ENCODE measurements at regions not wholly inside any gene's neighbourhood (a gene's known extent, or its start where the extent isn't known, plus 50 kb on each side); places are given as distances from the start of the nearest gene placed in this dataset.

- POLR2A ChIA-PET, result no interaction called here
- no peak overlapping the region for H3K4me3 ChIP-seq (ENCODE audit: control insufficient read depth in 1 of 2, extremely low read depth in 1 of 2, low read length in 1 of 2)
- H3K27ac ChIP-seq (ENCODE audit: low read length), result no peak overlapping the region
- Mint-ChIP-seq H3K27me3 (no peaks in the 10 kb centered on the region), H3K36me3 (no peaks in the 10 kb centered on the region), H3K27ac (no peak overlapping the region), H3K4me3 (no peak overlapping the region), H3K4me1 (no peaks in the 10 kb centered on the region), H3K9me3 (peaks cover 0 to 9% (median 4%) of the 10 kb centered on the region in 3 donors)
- ATAC-seq (replicated peaks in 1 of 4), result no peak
- no CpG with 5 or more reads among the region's 3 CpGs for WGBS (ENCODE audit: insufficient coverage)
- H3K36me3 ChIP-seq (ENCODE audit: control insufficient read depth in 2 of 2, extremely low read depth in 1 of 2, insufficient read depth in 1 of 2, low read length in 1 of 2), result no peaks in the 10 kb centered on the region
- no peak for DNase-seq
- H3K27me3 ChIP-seq (replicated peaks in 1 of 2; ENCODE audit: control insufficient read depth in 2 of 2, extremely low read depth in 1 of 2, insufficient read depth in 2 of 2, low read length in 1 of 2), result no peaks in the 10 kb centered on the region
- H3K9me3 ChIP-seq, result no peaks in the 10 kb centered on the region
- CTCF ChIA-PET, result interaction anchor here in 1 of 2 donors (0.6 kb wide), 1 partner anchor 22 kb away, joined by 3 read pairs; no protein-coding TSS in a partner anchor
- no peaks in the 10 kb centered on the region for H3K4me1 ChIP-seq (ENCODE audit: control insufficient read depth in 1 of 2, extremely low read depth in 1 of 2, insufficient read depth in 2 of 2, low read length in 2 of 2)
Observed at GRCh38 chr2:180419212-180419611, 412.1 kb upstream of the CWC22 start.

- Histone ChIP-seq H3K4me3 (ENCODE audit: control insufficient read depth in 1 of 2, extremely low read depth in 1 of 2, low read length in 1 of 2) (no peak overlapping the region), H3K4me1 (ENCODE audit: control insufficient read depth in 1 of 2, extremely low read depth in 1 of 2, insufficient read depth in 2 of 2, low read length in 2 of 2) (no peaks in the 10 kb centered on the region), H3K36me3 (ENCODE audit: control insufficient read depth in 2 of 2, extremely low read depth in 1 of 2, insufficient read depth in 1 of 2, low read length in 1 of 2) (no peaks in the 10 kb centered on the region), H3K27me3 (replicated peaks in 1 of 2; ENCODE audit: control insufficient read depth in 2 of 2, extremely low read depth in 1 of 2, insufficient read depth in 2 of 2, low read length in 1 of 2) (no peaks in the 10 kb centered on the region), H3K9me3 (no peaks in the 10 kb centered on the region), H3K27ac (ENCODE audit: low read length) (no peak overlapping the region)
- Mint-ChIP-seq H3K27me3 (no peaks in the 10 kb centered on the region), H3K4me3 (no peak overlapping the region), H3K36me3 (no peaks in the 10 kb centered on the region), H3K4me1 (no peaks in the 10 kb centered on the region), H3K27ac (no peak overlapping the region), H3K9me3 (peaks cover 0 to 9% (median 4%) of the 10 kb centered on the region in 3 donors)
- 84% methylated on average over 5 of the region's 6 CpGs for WGBS (ENCODE audit: insufficient coverage)
- DNase-seq, result no peak
- no peak for ATAC-seq (replicated peaks in 1 of 4)
- CTCF ChIA-PET, result no interaction called here
- POLR2A ChIA-PET, result interaction anchor here in 1 of 2 donors (0.6 kb wide), 1 partner anchor 645 kb away, joined by 8 read pairs; no protein-coding TSS in a partner anchor
Observed at GRCh38 chr2:180416627-180417026, 409.5 kb upstream of the CWC22 start.

DNA sequence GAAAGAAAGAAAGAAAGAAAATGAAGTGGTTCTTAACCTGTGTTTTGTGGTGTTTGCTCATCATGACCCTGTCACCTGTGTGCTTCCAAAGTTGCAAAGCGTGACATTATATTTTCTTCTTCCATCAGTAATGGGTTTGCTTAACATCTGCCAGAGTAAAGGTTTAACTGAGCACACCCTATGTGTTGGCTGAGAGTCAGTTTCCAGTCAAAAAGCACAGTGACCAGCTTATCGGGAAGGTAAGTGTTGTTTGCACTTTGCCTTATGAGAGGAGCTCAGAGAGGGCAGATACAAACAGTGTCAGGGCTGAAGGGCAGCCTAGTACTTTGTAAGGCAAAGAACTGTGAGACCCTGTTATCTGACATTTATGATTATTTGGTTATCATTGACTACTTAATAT lies 406.2 kb upstream of the CWC22 start:
- Histone ChIP-seq H3K4me3 (ENCODE audit: control insufficient read depth in 1 of 2, extremely low read depth in 1 of 2, low read length in 1 of 2) (no peak overlapping the region), H3K4me1 (ENCODE audit: control insufficient read depth in 1 of 2, extremely low read depth in 1 of 2, insufficient read depth in 2 of 2, low read length in 2 of 2) (no peaks in the 10 kb centered on the region), H3K36me3 (ENCODE audit: control insufficient read depth in 2 of 2, extremely low read depth in 1 of 2, insufficient read depth in 1 of 2, low read length in 1 of 2) (no peaks in the 10 kb centered on the region), H3K9me3 (no peaks in the 10 kb centered on the region), H3K27me3 (replicated peaks in 1 of 2; ENCODE audit: control insufficient read depth in 2 of 2, extremely low read depth in 1 of 2, insufficient read depth in 2 of 2, low read length in 1 of 2) (no peaks in the 10 kb centered on the region), H3K27ac (ENCODE audit: low read length) (no peak overlapping the region)
- no peak for DNase-seq
- Mint-ChIP-seq H3K27me3 (no peaks in the 10 kb centered on the region), H3K9me3 (no peaks in the 10 kb centered on the region), H3K27ac (no peak overlapping the region), H3K36me3 (no peaks in the 10 kb centered on the region), H3K4me3 (no peak overlapping the region), H3K4me1 (no peaks in the 10 kb centered on the region)
- CTCF ChIA-PET, result no interaction called here
- POLR2A ChIA-PET, result interaction anchor here in 1 of 2 donors (0.7 kb wide), 1 partner anchor 13 kb away, joined by 9 read pairs; no protein-coding TSS in a partner anchor
- ATAC-seq (replicated peaks in 1 of 4), result no peak
- WGBS (ENCODE audit: insufficient coverage), result no CpG with 5 or more reads among the region's 2 CpGs

- no peak overlapping the region for H3K27ac ChIP-seq (ENCODE audit: low read length)
- no CpG with 5 or more reads among the region's 4 CpGs for WGBS (ENCODE audit: insufficient coverage)
- Mint-ChIP-seq H3K27me3 (no peaks in the 10 kb centered on the region), H3K4me1 (no peaks in the 10 kb centered on the region), H3K4me3 (no peak overlapping the region), H3K9me3 (no peaks in the 10 kb centered on the region), H3K36me3 (no peaks in the 10 kb centered on the region), H3K27ac (no peak overlapping the region)
- DNase-seq, result no peak
- no peaks in the 10 kb centered on the region for H3K9me3 ChIP-seq
- H3K36me3 ChIP-seq (ENCODE audit: control insufficient read depth in 2 of 2, extremely low read depth in 1 of 2, insufficient read depth in 1 of 2, low read length in 1 of 2), result no peaks in the 10 kb centered on the region
- ChIA-PET CTCF (interaction anchor here in 1 of 2 donors (0.5 kb wide), 1 partner anchor 15 kb away, joined by 6 read pairs; no protein-coding TSS in a partner anchor), POLR2A (no interaction called here)
- no peak overlapping the region for H3K4me3 ChIP-seq (ENCODE audit: control insufficient read depth in 1 of 2, extremely low read depth in 1 of 2, low read length in 1 of 2)
- ATAC-seq (replicated peaks in 1 of 4), result no peak
- no peaks in the 10 kb centered on the region for H3K27me3 ChIP-seq (replicated peaks in 1 of 2; ENCODE audit: control insufficient read depth in 2 of 2, extremely low read depth in 1 of 2, insufficient read depth in 2 of 2, low read length in 1 of 2)
- no peaks in the 10 kb centered on the region for H3K4me1 ChIP-seq (ENCODE audit: control insufficient read depth in 1 of 2, extremely low read depth in 1 of 2, insufficient read depth in 2 of 2, low read length in 2 of 2)
Observed at GRCh38 chr2:180412219-180412618, 405.1 kb upstream of the CWC22 start.

GRCh38 chr2:180411661-180412060 lies 404.6 kb upstream of the CWC22 start:
- Histone ChIP-seq H3K9me3 (no peaks in the 10 kb centered on the region), H3K4me3 (ENCODE audit: control insufficient read depth in 1 of 2, extremely low read depth in 1 of 2, low read length in 1 of 2) (no peak overlapping the region), H3K4me1 (ENCODE audit: control insufficient read depth in 1 of 2, extremely low read depth in 1 of 2, insufficient read depth in 2 of 2, low read length in 2 of 2) (no peaks in the 10 kb centered on the region), H3K27me3 (replicated peaks in 1 of 2; ENCODE audit: control insufficient read depth in 2 of 2, extremely low read depth in 1 of 2, insufficient read depth in 2 of 2, low read length in 1 of 2) (no peaks in the 10 kb centered on the region), H3K27ac (ENCODE audit: low read length) (no peak overlapping the region), H3K36me3 (ENCODE audit: control insufficient read depth in 2 of 2, extremely low read depth in 1 of 2, insufficient read depth in 1 of 2, low read length in 1 of 2) (no peaks in the 10 kb centered on the region)
- H3K9me3 Mint-ChIP-seq, result no peaks in the 10 kb centered on the region
- H3K36me3 Mint-ChIP-seq, result no peaks in the 10 kb centered on the region
- DNase-seq (no peak), ATAC-seq (replicated peaks in 1 of 4) (no peak)
- no peak overlapping the region for H3K27ac Mint-ChIP-seq
- H3K4me3 Mint-ChIP-seq, result no peak overlapping the region
- H3K4me1 Mint-ChIP-seq, result no peaks in the 10 kb centered on the region
- 56% methylated on average over 2 of the region's 5 CpGs for WGBS (ENCODE audit: insufficient coverage)
- ChIA-PET CTCF (interaction anchor here in 1 of 2 donors (0.5 kb wide), 1 partner anchor 15 kb away, joined by 6 read pairs; no protein-coding TSS in a partner anchor), POLR2A (no interaction called here)
- H3K27me3 Mint-ChIP-seq, result no peaks in the 10 kb centered on the region

- Histone ChIP-seq H3K27ac (ENCODE audit: low read length) (no peak overlapping the region), H3K9me3 (no peaks in the 10 kb centered on the region), H3K36me3 (ENCODE audit: control insufficient read depth in 2 of 2, extremely low read depth in 1 of 2, insufficient read depth in 1 of 2, low read length in 1 of 2) (no peaks in the 10 kb centered on the region), H3K4me3 (ENCODE audit: control insufficient read depth in 1 of 2, extremely low read depth in 1 of 2, low read length in 1 of 2) (no peak overlapping the region), H3K27me3 (replicated peaks in 1 of 2; ENCODE audit: control insufficient read depth in 2 of 2, extremely low read depth in 1 of 2, insufficient read depth in 2 of 2, low read length in 1 of 2) (no peaks in the 10 kb centered on the region), H3K4me1 (ENCODE audit: control insufficient read depth in 1 of 2, extremely low read depth in 1 of 2, insufficient read depth in 2 of 2, low read length in 2 of 2) (no peaks in the 10 kb centered on the region)
- no peaks in the 10 kb centered on the region for H3K27me3 Mint-ChIP-seq
- WGBS (ENCODE audit: insufficient coverage), result 100% methylated on average over 2 of the region's 4 CpGs
- H3K4me3 Mint-ChIP-seq, result no peak overlapping the region
- no peak overlapping the region for H3K27ac Mint-ChIP-seq
- CTCF ChIA-PET, result no interaction called here
- H3K9me3 Mint-ChIP-seq, result no peaks in the 10 kb centered on the region
- no peak for ATAC-seq (replicated peaks in 1 of 4)
- H3K36me3 Mint-ChIP-seq, result no peaks in the 10 kb centered on the region
- DNase-seq, result no peak
- H3K4me1 Mint-ChIP-seq, result no peaks in the 10 kb centered on the region
- POLR2A ChIA-PET, result no interaction called here
Observed at GRCh38 chr2:180406687-180407086, 399.6 kb upstream of the CWC22 start.

DNA sequence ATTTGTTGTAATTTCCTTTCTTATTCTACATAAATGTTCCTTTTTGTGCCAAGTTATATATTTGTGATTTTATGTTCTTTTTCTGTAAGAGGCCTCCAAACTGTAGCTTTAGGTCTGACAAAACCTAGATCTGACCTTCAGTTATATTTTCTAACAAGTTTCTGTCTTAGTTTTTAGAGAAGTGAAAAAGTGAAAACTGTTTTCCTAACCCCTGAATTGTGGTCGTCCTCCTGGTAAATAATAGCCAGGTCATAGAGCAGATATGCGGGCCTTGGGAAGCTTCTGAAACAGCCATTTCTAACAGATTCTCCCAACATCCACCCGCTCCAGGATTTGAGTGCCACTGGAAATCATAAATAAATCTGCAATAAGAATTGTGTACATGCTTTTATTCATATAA lies 398.4 kb upstream of the CWC22 start:
- no peak for ATAC-seq (replicated peaks in 1 of 4)
- H3K4me1 ChIP-seq (ENCODE audit: control insufficient read depth in 1 of 2, extremely low read depth in 1 of 2, insufficient read depth in 2 of 2, low read length in 2 of 2), result no peaks in the 10 kb centered on the region
- WGBS (ENCODE audit: insufficient coverage), result no CpG with 5 or more reads among the region's 3 CpGs
- no peaks in the 10 kb centered on the region for H3K27me3 Mint-ChIP-seq
- no peaks in the 10 kb centered on the region for H3K36me3 ChIP-seq (ENCODE audit: control insufficient read depth in 2 of 2, extremely low read depth in 1 of 2, insufficient read depth in 1 of 2, low read length in 1 of 2)
- no peak overlapping the region for H3K27ac ChIP-seq (ENCODE audit: low read length)
- no peaks in the 10 kb centered on the region for H3K27me3 ChIP-seq (replicated peaks in 1 of 2; ENCODE audit: control insufficient read depth in 2 of 2, extremely low read depth in 1 of 2, insufficient read depth in 2 of 2, low read length in 1 of 2)
- ChIA-PET POLR2A (no interaction called here), CTCF (no interaction called here)
- H3K4me1 Mint-ChIP-seq, result no peaks in the 10 kb centered on the region
- H3K4me3 Mint-ChIP-seq, result no peak overlapping the region
- H3K9me3 Mint-ChIP-seq, result no peaks in the 10 kb centered on the region
- H3K4me3 ChIP-seq (ENCODE audit: control insufficient read depth in 1 of 2, extremely low read depth in 1 of 2, low read length in 1 of 2), result no peak overlapping the region
- no peaks in the 10 kb centered on the region for H3K9me3 ChIP-seq
- DNase-seq, result no peak
- no peaks in the 10 kb centered on the region for H3K36me3 Mint-ChIP-seq
- no peak overlapping the region for H3K27ac Mint-ChIP-seq
